NCI-H82 treated with DMSO at 0.1 percent for 48 hours (cell line): ENCODE measurements at regions not wholly inside any gene's neighbourhood (a gene's known extent, or its start where the extent isn't known, plus 50 kb on each side); places are given as distances from the start of the nearest gene placed in this dataset.
"Not testable (repeated sequence)": the region's sequence is repeated elsewhere in the genome, so short reads cannot be mapped to it uniquely, and the experiment has no call there.

Experiments
- DNase-seq: peaks from one replicate; lab custom pipeline; 2025; ENCODE audit not compliant: unreplicated experiment; lab: John Stamatoyannopoulos, UW

GRCh38 chr16:88145824-88146405 lies 194.7 kb downstream of the BANP start:
- not testable (repeated sequence) for DNase-seq

GRCh38 chr16:88148078-88148477 lies 196.8 kb downstream of the BANP start:
- not testable (repeated sequence) for DNase-seq

- not testable (repeated sequence) for DNase-seq
These were observed 197.4 kb downstream of the BANP start for GRCh38 chr16:88148682-88149081.

GRCh38 chr16:88149158-88149603 lies 197.9 kb downstream of the BANP start:
- DNase-seq, result not testable (repeated sequence)

GRCh38 chr16:88149663-88150062 lies 198.4 kb downstream of the BANP start:
- DNase-seq, result not testable (repeated sequence)

- not testable (repeated sequence) for DNase-seq
These were observed 199.4 kb downstream of the BANP start for GRCh38 chr16:88150456-88151128.

- not testable (repeated sequence) for DNase-seq
These were observed 199.9 kb downstream of the BANP start for GRCh38 chr16:88151129-88151499.

GRCh38 chr16:88151859-88152843 lies 200.9 kb downstream of the BANP start:
- DNase-seq, result not testable (repeated sequence)

GRCh38 chr16:88152879-88153278 lies 201.6 kb downstream of the BANP start:
- DNase-seq, result not testable (repeated sequence)

GRCh38 chr16:88153516-88153915 lies 202.3 kb downstream of the BANP start:
- not testable (repeated sequence) for DNase-seq

- DNase-seq, result not testable (repeated sequence)
These were observed 203.7 kb downstream of the BANP start for GRCh38 chr16:88154886-88155285.

GRCh38 chr16:88155681-88156080 lies 204.4 kb downstream of the BANP start:
- DNase-seq, result not testable (repeated sequence)

GRCh38 chr16:88156640-88157283 lies 205.5 kb downstream of the BANP start:
- DNase-seq, result not testable (repeated sequence)

- DNase-seq, result not testable (repeated sequence)
These were observed 206.5 kb downstream of the BANP start for GRCh38 chr16:88157686-88158085.

GRCh38 chr16:88158256-88159045 lies 207.2 kb downstream of the BANP start:
- not testable (repeated sequence) for DNase-seq

- not testable (repeated sequence) for DNase-seq
These were observed 208.0 kb downstream of the BANP start for GRCh38 chr16:88159046-88159896.

- not testable (repeated sequence) for DNase-seq
These were observed 208.7 kb downstream of the BANP start for GRCh38 chr16:88159897-88160335.

- not testable (repeated sequence) for DNase-seq
These were observed 210.0 kb downstream of the BANP start for GRCh38 chr16:88161191-88161590.
